ENCODE measurements at regions not wholly inside any gene's neighbourhood (a gene's known extent, or its start where the extent isn't known, plus 50 kb on each side); places are given as distances from the start of the nearest gene placed in this dataset.

DNA sequence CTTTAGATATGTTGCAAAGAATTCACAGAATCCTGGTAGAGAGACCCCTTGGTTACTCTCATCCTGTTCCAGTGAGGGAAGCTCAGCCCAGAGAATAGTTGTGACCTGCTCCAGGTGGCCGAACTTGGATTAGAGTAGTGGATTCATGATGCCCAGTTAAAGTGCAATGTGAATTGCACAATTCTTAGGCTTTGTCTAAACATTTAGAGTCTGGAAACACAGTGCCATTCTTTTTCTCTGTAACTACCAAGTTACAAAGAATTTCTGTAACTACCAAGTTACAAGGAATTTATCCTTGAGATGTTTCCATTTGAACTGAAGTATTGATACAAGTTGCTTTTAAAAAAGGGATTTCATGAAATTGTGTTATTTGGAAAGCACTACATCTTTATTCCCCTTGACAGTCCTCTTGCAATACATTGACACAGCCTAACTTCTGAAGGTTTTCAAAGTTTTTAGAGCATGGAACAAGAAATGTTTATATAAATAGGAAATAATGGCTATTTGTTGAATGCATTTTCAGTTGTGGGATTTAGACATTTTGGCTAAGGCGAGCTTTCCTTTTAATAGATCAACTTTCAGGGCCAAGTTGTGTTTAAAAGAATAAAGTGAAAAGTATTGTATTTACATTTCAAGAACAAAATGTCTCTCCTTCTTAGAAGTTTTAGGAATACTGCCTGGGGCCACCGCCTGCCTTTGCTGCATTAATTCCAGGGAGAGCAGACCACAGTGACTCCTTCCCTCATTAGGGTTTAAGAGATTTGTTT lies 315.0 kb downstream of the LPIN1 start:
- no peak overlapping the region for H3K4me3 ChIP-seq (ENCODE audit: low read length)
- TF ChIP-seq, protein P1, sequence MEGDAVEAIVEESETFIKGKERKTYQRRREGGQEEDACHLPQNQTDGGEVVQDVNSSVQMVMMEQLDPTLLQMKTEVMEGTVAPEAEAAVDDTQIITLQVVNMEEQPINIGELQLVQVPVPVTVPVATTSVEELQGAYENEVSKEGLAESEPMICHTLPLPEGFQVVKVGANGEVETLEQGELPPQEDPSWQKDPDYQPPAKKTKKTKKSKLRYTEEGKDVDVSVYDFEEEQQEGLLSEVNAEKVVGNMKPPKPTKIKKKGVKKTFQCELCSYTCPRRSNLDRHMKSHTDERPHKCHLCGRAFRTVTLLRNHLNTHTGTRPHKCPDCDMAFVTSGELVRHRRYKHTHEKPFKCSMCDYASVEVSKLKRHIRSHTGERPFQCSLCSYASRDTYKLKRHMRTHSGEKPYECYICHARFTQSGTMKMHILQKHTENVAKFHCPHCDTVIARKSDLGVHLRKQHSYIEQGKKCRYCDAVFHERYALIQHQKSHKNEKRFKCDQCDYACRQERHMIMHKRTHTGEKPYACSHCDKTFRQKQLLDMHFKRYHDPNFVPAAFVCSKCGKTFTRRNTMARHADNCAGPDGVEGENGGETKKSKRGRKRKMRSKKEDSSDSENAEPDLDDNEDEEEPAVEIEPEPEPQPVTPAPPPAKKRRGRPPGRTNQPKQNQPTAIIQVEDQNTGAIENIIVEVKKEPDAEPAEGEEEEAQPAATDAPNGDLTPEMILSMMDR (conservative IDR thresholded peaks at IDR 0.05; ENCODE audit: low read depth, low read length): no peak
- DNase-seq (ENCODE audit: low read depth): no peak

DNA sequence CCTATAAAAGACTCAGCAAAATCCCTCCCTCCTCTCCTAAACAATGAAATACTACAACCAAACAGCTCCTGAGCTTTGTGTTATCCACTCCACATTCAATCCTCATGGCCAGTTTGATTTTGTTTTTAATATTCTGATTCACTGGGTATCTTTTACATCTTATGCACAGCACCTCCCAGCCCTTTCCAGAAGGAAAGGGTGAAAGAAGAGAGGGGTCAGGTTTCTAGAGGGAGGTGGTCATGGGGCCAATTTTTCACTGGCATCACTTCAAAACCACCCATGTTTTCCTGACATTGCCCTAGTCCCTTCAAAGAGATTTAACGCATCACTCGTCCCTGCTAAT lies 315.6 kb downstream of the LPIN1 start:
- no peak overlapping the region for H3K4me3 ChIP-seq (ENCODE audit: low read length)
- TF ChIP-seq, protein P1 (conservative IDR thresholded peaks at IDR 0.05; ENCODE audit: low read depth, low read length): no peak
- no peak for DNase-seq (ENCODE audit: low read depth)

GRCh38 chr2:12063210-12063609 lies 316.8 kb downstream of the LPIN1 start:
- H3K4me3 ChIP-seq (ENCODE audit: low read length): no peak overlapping the region
- no peak for DNase-seq (ENCODE audit: low read depth)
- TF ChIP-seq, protein P1 (conservative IDR thresholded peaks at IDR 0.05; ENCODE audit: low read depth, low read length): no peak

GRCh38 chr2:12064153-12064552 lies 317.7 kb downstream of the LPIN1 start:
- H3K4me3 ChIP-seq (ENCODE audit: low read length): no peak overlapping the region
- no peak for DNase-seq (ENCODE audit: low read depth)
- TF ChIP-seq, protein P1 (conservative IDR thresholded peaks at IDR 0.05; ENCODE audit: low read depth, low read length): no peak

DNA sequence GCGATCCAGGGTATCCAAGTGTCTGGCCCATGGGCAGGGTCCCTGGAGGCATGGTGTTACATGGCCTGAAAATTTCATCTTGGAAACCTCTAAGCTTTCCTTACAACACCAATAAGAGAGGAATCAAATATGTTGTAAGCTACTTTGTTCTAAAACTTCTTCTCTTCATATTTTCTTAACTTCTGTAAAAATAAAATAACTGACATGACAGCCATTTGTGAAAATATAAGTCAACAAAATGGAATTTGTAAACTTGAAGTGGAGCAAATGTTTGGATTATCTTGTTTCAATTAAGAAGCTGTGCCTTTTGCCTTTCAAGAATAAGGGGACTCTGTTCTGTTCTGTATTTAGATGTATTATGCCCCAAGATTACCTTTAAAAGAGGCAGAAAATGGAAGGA lies 319.7 kb downstream of the LPIN1 start:
- TF ChIP-seq, protein P1 (conservative IDR thresholded peaks at IDR 0.05; ENCODE audit: low read depth, low read length): no peak
- no peak overlapping the region for H3K4me3 ChIP-seq (ENCODE audit: low read length)
- DNase-seq (ENCODE audit: low read depth): no peak

DNA sequence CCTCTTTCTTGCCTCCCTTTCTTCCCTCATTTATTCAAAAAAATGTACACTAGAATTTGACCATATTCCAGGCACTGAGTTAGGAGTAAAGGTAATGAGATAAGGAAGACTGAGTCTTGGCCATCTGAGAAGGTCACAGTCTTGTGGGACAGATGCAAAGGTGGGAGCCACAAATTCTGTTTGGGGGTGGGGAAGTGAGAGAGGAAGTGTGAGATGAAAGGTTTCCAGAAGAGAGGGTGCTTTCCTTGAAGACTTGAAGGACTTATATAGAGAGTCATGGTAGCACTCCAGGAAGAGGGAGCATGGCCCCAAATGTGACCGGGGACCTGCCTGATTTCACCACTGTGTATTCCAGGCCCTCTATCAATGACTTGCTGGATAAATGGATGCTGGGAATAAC lies 320.6 kb downstream of the LPIN1 start:
- no peak for DNase-seq (ENCODE audit: low read depth)
- TF ChIP-seq, protein P1 (conservative IDR thresholded peaks at IDR 0.05; ENCODE audit: low read depth, low read length): no peak
- H3K4me3 ChIP-seq (ENCODE audit: low read length): no peak overlapping the region

DNA sequence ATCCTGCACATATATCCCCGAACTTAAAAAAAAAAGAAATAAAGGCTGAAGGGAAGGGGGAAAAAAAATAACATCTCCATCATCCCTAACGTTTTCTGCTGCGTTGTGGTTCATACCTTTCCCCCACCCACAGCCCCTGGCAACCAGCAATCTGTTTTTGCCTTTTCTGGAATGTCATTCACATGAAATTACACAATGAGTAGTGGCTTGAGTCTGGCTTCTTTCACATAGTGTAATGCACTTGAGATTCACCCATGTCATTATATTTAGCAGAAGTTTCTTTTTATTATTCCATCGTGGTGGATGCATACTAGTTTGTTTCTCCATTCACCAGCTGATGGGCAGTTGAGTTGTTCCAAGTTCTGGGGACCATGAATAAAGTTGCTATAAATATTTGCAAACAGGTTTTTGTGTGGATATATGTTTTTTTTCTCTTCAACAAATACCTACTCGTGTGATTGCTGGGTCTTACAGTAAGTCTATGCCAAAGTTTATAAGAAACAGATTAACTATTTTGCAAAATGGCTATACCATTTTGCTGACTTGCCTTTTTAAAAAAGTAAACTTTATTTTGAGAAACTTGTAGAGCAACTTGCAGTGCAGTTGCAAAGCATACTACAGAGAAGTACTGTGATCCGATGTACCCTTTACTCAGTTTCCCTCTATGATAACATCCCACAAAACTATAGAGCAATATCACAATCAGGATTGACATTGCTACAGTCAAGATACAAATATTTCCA lies 322.5 kb downstream of the LPIN1 start:
- TF ChIP-seq, protein P1 (conservative IDR thresholded peaks at IDR 0.05; ENCODE audit: low read depth, low read length): no peak
- H3K4me3 ChIP-seq (ENCODE audit: low read length): no peak overlapping the region
- no peak for DNase-seq (ENCODE audit: low read depth)
